ENCODE measurements at regions not wholly inside any gene's neighbourhood (a gene's known extent, or its start where the extent isn't known, plus 50 kb on each side); places are given as distances from the start of the nearest gene placed in this dataset.
"Not testable (repeated sequence)": the region's sequence is repeated elsewhere in the genome, so short reads cannot be mapped to it uniquely, and the experiment has no call there.

DNA sequence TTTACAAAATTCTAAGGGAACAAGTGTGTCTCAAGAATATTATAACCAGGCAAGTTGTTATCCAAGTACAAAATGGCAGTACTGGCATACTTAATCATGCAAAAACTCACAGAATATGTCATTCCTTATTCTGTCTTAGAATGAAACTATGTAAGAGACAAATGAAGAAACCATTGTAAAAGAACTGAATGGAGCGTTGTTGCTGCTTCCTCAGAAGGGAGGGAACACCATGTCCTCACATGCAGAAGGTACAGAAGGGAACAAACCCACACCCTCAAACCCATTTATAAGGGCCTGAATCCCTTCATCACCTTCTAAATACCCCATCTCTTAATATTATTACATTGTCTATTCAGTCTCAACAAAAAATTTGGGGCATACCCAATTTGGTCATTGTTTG lies 960.0 kb downstream of the LTN1 start:
- DNase-seq: not testable (repeated sequence)

DNA sequence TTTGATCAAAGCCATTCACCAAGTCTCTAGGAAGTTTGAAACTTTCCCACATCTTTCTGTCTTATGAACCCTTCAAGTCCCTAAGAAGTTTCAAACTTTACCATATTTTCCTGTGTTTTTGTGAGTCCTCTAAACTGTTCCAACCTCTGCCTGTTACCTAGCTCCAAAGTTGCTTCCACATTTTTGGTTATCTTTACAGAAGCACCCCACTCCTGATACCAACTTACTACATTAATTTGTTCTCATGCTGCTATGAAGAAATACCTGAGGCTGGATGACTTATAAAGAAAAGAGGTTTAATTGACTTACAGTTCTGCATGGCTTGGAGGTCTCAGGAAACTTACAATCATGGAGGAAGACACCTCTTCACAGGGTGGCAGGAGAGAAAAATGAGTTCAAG lies 961.6 kb downstream of the LTN1 start:
- DNase-seq: not testable (repeated sequence)

DNA sequence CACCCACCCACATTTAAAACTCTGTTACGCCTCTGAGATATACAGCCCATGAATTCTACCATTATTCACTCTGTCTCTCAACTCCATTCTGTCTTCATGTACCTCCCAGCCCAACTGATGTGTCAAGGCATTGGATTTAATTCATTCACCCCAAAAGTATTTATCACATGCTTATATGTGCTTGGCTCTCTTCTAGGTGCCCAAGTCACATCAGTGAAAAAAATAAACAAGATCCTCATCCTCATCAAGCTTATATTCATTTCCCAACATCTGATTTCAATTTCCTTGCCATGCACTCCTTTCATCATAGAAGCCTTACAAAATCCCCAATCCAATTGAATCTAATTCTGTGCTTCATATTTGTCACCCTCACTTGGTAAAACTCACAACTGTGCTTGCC lies 967.6 kb downstream of the LTN1 start:
- no peak for DNase-seq

DNA sequence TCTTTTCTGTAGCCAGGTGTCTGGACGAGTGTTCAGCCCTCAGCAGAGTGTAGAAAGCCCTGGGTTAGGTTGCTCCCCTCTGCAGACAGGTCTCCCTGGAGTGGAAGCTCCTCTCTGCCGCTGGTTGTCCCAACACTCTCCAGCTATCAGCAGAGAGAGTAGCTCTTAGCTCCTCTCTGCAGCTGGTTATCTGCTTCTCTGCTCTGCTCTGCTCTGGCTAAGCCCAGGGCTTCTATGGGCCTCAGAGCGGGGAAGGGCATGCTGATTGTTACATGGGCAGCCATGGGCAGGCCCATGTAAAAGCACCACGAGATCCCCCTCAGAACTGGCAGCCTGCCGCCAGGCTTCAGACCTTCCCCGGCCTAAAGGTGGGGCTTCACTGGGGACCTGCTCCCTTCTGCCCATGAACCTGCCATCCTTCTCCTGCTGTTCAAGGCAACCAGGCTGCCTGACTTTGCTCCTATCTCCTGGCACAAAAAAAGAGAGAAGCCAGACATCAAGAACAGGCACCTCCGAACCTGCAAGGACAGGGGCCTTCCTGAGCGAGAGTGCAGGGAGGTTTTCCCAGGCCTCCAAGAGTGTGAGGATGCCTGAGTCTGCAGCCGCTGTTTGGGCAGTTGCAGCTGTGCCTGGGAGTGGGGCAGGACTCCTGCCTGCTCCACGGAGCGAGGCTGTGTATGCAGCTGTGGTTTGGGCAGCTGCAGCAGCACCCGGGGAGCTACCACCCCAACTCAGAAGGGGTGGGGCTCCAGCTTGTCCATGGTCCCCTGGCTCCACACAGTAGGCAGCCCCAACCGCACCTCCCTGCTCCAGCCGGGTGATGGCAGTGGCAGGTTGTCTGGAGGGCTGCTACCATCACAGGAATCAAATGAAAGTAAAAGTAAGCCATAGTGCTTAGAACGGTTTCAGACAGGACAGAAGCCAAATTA lies 973.7 kb downstream of the LTN1 start:
- DNase-seq: no peak

DNA sequence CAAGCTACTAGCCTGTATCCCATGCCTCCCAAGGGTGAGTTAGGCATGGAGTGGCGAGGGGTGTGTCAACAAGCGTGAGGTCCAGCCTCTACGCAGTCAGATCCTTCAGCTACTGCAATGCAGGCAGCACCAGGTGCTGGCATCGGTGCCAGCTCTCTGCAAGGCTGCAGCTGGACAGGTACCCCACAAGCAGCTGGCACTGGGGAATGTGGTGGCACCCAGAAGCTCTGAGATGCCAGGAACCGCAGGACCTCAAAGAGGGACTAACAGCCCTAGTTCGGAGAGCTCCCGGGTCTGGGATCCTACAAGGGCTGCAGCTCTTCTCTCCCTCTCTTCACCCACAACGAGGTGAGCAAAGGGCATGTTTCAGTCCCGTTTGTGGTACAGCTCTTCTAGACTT lies 974.5 kb downstream of the LTN1 start:
- no peak for DNase-seq

DNA sequence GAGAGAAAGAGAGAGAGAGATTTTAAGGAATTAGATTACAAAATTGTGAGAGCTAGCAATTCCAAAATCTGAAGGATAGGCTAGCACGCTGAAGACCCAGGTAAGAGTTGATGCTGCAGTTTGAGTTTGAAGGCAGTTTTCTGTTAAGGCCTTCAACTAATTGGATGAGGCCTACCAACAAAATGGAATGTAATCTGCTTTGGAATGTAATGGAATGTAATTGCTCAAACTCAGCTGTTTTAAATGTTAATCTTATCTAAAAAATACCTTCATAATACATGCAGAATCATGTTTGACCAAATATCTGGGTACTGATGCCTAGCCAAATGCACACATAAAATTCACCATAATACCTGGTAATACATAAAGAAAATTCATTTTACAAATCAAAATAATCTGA lies 976.1 kb downstream of the LTN1 start:
- no peak for DNase-seq

DNA sequence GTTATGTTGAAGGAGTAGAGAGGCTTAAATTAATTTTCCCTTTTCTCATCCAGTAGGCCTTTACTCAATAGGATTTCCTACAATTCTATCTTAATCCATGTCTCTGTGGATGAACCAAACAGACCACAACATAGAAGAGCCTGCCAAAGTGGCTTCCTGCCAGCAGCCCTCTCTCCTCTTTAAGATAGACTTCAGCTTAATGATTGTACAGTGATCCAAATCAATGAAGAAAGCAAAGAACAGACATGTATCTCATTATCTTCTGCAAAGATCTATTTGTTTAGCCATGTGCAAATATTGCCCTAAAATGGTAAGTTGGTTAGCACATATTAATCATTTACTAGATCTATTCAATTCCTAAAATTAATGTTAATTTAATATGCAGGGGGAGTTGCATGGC lies 979.6 kb downstream of the LTN1 start:
- DNase-seq: not testable (repeated sequence)

DNA sequence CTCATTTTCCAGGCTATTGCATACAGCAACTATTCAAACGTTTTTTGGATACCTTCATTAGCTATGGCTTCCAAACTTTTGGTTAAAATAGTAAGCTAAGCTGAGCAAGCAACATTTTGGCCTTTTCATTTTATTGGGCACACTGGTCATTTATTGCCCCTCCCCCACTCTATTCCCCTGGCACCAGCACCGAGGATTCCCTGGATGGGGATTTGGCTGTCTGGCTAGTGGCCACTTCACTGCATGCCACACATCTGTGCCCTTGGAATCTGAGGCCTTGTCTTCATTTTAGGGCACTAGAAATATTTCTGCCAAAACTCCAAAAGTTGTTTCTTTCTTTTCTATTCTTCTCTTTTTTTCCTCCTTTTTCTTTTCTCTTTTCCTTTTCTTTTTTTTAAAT lies 980.7 kb downstream of the LTN1 start:
- not testable (repeated sequence) for DNase-seq

DNA sequence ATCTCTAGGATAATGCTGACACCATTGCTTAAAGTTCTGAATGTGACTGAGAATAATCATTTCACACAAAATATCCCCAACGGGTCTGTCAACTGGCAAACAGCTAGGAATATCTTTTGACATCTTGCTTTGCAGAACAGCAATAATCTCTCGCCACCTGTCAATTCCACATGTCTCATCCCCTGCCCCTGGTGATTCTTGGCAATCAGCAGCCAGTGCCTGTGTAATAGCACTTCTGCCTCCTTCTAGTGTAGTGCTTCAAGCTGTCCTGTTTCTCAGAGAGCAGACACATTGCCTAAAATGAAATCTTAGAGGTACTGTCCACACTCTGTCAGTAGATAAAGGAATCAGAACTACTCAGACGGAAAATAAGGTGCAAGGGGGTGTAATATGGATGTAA lies 984.4 kb downstream of the LTN1 start:
- not testable (repeated sequence) for DNase-seq

DNA sequence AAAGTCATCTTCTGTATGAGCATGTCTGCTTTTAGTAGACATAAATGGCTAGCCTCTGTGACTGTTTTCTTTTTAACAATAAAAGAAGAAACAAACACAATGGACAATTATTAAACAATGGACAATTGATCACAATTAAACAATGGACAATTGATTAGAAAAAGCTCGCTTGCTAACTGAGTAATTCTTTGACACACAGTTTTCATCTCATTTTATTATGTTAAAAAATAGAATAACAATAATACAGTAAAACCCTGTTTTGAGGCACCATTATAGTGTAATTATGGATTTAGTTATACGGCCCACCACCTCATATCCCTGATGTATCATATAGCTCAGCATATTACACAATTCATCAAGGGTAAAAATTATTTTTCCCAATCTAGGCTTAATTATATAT lies 989.0 kb downstream of the LTN1 start:
- DNase-seq: not testable (repeated sequence)

DNA sequence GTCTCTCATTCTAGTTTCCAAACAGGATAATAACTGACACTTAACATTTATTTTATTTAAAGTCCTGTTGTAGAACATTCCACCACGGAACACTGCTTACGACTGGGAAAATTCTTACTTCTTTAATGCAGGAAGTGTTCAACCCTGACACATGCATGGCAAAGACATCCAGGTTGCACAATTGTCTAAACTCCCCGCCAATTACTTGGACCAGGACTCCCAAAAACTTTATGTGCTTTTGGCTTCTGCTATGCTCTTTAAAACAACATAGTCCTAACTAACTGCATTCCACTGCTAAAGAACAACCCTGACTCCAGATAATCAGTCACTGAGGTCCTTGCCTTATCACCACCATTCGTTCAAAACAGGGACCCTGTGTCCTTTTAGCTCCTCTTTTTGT lies 995.8 kb downstream of the LTN1 start:
- not testable (repeated sequence) for DNase-seq

DNA sequence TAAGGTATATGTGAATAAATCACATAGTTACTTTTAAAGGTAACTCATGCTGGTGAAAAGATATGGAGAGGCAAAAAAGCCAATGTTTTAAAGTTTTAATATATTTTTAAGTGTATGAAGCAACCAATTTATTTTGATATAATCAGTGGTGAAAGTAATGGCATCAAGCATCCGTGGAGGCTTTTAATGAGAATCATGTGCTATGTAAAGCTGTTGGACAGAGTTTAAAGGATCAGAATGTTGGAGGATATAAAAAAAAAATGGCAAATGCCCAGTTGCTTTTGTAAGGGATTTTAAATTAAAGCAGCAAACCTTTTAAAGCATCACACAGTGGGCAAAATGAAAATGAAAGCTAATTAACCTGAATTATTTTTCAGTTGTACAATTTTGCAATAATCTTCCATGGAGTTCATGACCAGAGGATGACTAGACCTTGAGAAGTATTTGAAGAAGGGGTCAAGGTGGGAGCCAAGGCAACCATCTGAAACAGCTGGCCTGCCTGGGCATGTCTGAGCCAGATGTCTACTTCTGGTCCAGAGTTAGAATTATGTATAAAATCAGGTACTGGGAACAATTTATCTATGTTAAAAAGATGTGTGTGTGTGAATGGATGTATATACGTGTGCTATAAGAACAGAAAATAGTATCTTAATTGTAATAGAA lies 1007.9 kb downstream of the LTN1 start:
- not testable (repeated sequence) for DNase-seq

DNA sequence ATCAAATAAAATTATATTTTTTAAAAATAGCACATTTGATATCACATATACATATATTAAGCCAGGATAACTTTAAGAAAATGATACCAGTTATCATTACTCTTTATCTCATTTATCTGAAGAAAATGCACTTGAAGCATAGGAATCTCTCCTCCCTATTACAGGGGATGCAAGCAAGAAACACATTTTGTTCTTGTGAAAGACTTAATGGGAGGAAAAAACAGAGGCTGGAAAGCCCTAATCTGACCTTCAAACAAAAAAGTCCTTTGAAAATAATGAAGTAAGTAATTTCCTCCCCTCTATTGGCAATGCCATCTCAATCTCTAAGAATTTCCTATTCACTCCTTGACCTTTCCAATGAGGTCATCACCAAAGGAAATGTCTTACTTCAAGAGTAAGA lies 1012.6 kb upstream of the ADAMTS5 start:
- not testable (repeated sequence) for DNase-seq

DNA sequence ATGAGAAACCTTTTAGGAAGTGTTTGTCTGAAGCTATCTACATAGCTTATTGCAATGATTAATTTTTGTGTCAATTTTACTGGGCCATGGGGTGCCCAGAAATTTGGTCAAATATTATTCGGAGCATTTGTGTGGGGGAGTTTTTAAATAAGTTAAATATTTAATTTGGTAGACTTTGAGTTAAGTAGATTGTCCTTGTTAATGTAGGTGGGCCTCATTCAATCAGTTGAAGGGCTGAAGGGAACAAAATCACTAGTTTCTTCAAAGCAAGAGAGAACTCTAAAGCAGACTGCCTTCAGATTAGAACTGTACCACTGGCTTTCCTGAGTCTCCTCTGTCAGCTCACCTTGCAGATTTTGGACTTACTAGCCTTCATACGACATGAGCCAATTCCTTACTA lies 1008.6 kb upstream of the ADAMTS5 start:
- no peak for DNase-seq

DNA sequence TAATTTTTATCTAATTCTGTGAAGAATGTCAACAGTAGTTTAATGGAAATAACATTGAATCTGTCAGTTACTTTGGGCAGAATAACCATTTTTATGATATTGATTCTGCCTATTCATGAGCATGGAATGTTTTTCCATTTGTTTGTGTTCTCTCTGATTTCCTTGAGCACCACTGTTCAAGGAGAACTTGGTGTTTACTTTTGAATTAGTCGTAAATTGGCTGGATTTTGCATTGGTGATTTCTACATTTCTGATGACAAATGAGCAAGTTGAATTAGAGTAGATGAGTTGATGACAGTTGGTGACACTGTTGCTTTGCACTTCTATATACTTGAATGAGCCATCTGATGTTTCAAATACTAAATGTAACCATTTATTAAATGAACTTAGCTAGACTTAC lies 1007.3 kb upstream of the ADAMTS5 start:
- not testable (repeated sequence) for DNase-seq

DNA sequence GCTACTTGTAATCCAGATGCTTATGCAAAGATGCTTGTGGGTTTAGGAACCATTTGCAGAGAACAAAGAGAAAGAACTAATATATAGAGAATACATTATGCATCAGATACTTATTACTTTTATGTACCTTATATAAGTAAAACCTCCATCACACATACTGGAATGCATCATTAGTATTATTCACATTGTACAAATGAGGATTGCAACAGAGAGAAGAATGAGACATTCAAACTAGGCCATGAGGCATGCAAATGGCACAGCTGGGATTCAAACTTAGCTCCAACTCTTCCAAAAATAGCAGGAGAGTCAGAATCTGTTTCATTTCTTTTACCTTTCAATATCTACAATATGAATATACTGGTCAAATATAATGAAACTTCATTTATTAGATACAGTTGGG lies 1001.4 kb upstream of the ADAMTS5 start:
- not testable (repeated sequence) for DNase-seq

DNA sequence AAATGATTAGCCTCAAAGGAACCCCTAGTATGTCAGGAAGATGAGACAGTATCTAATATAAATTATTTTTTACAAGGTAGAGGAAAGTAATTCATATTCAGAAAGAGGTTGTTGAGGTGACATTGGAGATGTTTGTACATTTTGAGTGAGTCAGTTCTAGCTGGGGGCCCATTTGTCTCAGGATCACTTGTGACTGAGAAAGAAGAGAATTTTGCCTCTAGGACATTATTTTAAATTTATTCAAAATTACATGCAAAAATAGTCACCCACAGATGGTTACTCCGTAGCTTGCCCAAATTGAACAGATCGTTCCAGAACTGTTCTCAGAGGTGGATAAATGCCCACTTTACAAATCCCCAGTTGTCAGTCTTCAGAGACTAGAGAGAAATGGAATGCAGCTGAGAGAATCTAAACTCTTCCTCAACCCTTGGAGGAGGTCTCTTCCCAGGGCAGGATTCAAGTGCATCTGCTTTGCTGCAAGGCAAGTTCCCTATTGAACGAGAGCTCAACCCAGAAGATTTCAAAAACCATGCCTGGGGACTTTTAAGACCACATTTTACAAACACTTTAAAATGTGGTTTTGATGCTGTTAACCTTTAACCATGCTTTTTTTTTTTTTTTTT lies 987.8 kb upstream of the ADAMTS5 start:
- DNase-seq: no peak

DNA sequence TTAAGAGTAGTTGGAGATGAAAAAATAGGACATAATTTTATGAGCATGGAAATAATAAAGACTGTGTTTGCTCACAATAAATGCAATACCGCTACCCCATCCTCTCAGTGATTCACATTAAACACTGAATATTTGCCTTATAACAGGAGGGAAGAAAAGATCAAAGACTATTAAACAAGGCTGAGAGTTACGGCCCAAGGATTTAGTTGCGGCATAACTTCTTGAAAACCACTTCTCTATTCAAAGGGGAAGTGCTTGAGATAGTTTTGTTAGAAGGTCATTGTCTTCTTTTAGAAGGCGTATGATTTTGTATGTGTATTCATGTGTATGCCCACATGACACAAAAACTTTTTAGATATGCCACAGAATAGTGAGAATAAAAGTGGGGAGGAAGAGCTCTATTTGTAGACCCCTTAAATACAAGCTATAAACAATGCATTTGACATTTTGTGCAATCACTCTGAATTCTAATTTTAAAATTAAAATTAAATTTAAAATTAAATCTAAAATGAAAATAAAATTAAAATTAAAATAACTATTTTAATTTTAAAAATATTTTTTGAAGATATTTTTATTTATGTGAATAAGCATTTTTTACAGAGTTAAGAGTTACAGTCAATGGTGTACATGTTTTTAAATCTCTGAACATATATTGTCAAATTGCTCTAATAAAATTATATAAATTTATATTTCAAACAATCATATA lies 986.6 kb upstream of the ADAMTS5 start:
- no peak for DNase-seq

DNA sequence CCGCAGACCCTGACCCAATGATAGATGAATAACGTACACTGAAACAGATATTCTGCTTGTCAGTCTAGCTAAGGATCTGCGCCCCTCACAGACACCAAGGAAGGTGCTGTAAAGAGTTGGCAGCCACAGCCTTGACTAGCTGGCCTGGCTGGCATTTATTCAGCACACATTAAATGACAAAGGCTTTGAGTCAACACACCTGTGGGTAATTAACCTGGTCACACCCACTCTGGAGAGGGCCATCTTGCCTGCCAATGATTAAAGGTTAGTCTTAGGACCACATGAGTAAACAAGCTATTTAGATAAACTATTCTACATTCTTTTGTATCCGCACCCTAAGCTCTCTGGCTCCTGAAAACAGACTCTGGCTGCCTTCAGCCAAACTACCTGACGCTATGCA lies 982.2 kb upstream of the ADAMTS5 start:
- not testable (repeated sequence) for DNase-seq

DNA sequence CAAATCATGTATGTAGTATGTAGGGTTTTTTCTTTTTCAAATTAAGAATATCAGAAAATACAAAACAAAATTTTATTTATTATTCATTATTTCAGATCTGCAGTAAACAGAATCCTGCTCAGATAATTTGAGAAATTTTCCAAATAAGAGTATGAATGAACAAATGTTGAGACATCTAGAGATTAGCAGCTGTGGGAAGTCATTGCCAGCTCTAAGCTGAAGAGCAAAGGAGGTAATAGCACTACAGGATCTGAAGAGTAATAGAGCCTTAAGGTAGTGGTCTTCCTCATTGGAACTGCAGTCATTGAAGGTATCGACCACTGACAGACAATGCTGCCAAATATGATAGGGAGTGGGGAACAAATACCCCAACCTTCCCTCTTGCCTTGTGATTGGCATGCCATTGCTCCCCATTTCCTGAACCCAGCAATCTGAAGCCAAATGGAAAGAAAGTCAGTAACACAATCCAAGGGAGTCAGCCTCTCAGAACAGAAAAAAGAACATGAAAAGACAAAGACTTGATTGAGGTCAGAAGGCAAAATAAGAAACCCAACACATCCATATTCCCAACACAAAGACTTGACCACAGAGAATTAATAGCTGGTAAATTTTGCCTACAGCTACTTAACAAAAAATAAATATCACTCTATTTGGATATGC lies 963.4 kb upstream of the ADAMTS5 start:
- DNase-seq: not testable (repeated sequence)

DNA sequence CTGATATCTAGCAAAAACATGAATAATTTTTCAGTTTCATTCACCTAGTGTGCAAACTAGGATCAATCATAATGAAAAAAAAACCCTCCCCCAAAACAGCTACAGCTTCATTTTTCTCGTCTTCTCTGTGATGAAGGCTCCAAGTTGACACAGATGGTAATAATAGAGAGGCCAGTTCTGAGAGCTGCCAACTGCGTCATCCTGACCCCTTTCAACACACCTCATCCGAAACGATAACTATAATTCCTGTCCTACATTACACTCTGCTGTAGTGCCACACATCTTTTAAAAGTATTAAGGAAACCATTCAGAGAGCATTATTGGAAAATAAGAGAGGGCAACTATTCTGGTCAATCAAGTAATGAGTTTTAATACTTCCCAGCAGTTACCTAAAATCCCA lies 962.3 kb upstream of the ADAMTS5 start:
- not testable (repeated sequence) for DNase-seq

DNA sequence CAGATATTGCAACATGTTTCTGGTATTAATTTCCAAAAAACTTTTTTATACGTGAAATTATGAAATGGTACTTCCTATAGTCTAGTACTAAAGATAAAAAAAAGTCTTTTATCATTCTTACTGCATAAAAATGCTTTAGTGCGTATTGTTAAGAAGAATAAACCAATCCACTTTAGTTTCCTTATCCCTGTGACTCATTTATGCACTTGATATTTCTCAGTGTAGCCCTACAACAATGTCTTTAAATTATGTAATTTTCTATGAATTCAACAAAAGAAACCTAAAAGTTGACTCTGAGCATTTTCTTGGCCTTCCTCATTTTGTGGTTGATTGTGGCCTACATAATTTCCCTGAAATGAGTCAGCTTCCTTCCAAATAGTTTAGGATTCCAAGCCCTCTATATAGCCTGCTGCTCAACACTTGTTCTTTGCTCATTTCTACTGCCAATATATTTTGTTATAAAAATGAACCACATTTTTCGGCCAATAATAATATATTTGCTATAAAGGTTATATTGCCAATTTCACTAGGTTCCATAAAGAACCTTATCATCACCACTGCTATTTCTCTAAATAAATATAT lies 961.7 kb upstream of the ADAMTS5 start:
- DNase-seq: not testable (repeated sequence)

All from CD4-positive, alpha-beta T cell treated with Interleukin-12 subunit alpha and Interleukin-12 subunit beta, for 1 hour (primary cell).